GM12878 (cell line): ENCODE measurements at regions not wholly inside any gene's neighbourhood (a gene's known extent, or its start where the extent isn't known, plus 50 kb on each side); places are given as distances from the start of the nearest gene placed in this dataset.

ENCODE experiments used
- BMI1 ChIP-seq: fragments of 450-650 bp; IDR thresholded peaks from 2 replicates; pipeline ENCODE4 v1.6.1; 2016; ENCODE audit warnings: mild to moderate bottlenecking, moderate library complexity, borderline replicate concordance
- CBX5 ChIP-seq: sonication (generic); IDR thresholded peaks from 2 replicates; pipeline ENCODE4 v1.6.1; 2016; ENCODE audit warnings: low read depth, moderate library complexity, mild to moderate bottlenecking, inconsistent platforms
- EP300 ChIP-seq, 2 experiments: fragments of 150-350 bp in 1 of 2; IDR thresholded peaks; 2 replicates each; pipeline ENCODE4 v1.6.1; 2011 to 2012; ENCODE audit warnings: low read depth in 2 of 2, low read length in 2 of 2, borderline replicate concordance in 1 of 2, improper control_type of control experiment in 1 of 2, inconsistent platforms in 1 of 2; ENCODE audit not compliant: control insufficient read depth in 1 of 2
- POLR2AphosphoS5 ChIP-seq: IDR thresholded peaks from 2 replicates; pipeline ENCODE4 v1.6.1; 2011; ENCODE audit warnings: mild to moderate bottlenecking, low read length, inconsistent platforms
- RFX5 ChIP-seq: IDR thresholded peaks from 2 replicates; pipeline ENCODE4 v1.6.1; 2011; ENCODE audit warnings: low read depth, low read length, improper control_type of control experiment
- SIN3A ChIP-seq: IDR thresholded peaks from 2 replicates; pipeline ENCODE4 v1.6.1; 2012; ENCODE audit warnings: low read depth, low read length, improper control_type of control experiment
- SRF ChIP-seq, 2 experiments: IDR thresholded peaks; 2 replicates each; pipeline ENCODE4 v1.6.1; 2011; ENCODE audit warnings: low read depth in 2 of 2, low read length in 2 of 2, mild to moderate bottlenecking in 1 of 2, moderate library complexity in 1 of 2
- STAT1 ChIP-seq: fragments of 450-650 bp; conservative IDR thresholded peaks from 2 replicates; pipeline ENCODE4 v1.6.1; 2014; ENCODE audit warnings: antibody characterized with exemption, mild to moderate bottlenecking

GRCh38 chr13:93058301-93058700 is 168.3 kb upstream of the GPC6 start:
- TF ChIP-seq SIN3A (no peak), POLR2AphosphoS5 (no peak), SRF (IDR thresholded peaks at IDR 0.05; ENCODE audit: low read depth in 2 of 2, low read length in 2 of 2) (no peak), RFX5 (no peak), CBX5 (no peak), STAT1 (no peak), EP300 (IDR thresholded peaks at IDR 0.05; ENCODE audit: borderline replicate concordance in 1 of 2, control insufficient read depth in 1 of 2, low read depth in 2 of 2, low read length in 2 of 2) (no peak), BMI1 (no peak)
